GM19438 (cell line): ENCODE measurements at regions not wholly inside any gene's neighbourhood (a gene's known extent, or its start where the extent isn't known, plus 50 kb on each side); places are given as distances from the start of the nearest gene placed in this dataset.

Experiments used
- ATAC-seq: cut with Tn5 transposase; IDR thresholded peaks from one replicate; pipeline ENCODE4 v1.9.1; 2021; ENCODE audit warnings: low read depth; ENCODE audit not compliant: unreplicated experiment

DNA sequence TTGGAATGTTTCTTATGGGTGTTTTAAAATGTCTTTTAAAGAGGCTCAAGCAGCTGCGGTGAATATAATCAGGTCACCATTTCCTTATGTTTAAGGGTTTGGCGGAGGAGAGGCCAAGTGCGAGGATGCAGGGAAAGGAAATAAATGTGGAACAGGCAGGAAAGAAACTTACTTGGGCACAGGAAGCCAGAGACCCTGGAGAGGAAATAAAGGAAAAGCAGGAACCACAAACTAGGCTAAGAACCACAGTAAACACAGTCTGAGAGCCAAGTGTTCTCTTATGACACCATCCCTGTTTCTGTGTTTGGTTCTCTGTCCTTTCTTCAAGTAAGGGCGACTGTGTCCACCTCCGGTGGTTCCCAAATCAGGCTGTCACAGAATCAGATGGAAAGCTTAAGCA, 166.5 kb downstream of the C9orf152 start:
- ATAC-seq = no peak

DNA sequence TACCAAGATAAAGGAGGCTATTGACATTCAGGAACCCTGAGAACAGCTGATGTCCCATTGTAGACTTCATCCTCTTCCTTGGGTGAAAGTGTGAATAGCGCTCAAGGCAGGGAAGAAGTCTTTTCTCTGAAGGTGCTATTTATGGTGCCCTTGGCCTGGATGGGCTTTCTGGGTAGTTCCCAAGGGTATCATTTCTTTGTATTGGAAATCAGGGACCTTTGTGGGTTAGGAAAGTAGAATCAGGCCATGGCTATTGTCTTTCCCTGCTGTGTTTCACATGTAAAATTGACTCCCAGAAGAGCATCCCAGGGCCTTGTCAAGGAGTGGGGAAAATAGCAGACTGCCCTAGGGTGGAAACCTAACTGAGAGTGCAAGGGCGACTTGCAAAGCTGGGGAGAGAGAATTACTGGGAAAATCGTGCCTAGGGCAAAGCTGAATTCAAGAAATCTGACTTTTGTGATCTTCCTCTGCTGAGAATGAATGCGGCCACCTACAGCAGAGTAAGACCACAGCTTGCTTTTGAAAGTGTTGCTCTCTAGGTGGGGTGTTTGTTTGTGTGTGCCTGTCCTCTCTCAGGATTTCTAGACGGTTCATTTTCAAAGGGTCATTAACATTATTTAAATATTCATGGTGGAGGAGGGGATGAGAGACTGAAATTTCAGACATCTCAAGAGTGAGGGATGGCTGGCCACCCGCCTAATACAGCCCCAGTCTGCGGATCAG, 160.6 kb downstream of the C9orf152 start:
- no peak for ATAC-seq

GRCh38 chr9:110047955-110048402, 160.0 kb downstream of the C9orf152 start:
- peak; percentile 27 for ATAC-seq

DNA sequence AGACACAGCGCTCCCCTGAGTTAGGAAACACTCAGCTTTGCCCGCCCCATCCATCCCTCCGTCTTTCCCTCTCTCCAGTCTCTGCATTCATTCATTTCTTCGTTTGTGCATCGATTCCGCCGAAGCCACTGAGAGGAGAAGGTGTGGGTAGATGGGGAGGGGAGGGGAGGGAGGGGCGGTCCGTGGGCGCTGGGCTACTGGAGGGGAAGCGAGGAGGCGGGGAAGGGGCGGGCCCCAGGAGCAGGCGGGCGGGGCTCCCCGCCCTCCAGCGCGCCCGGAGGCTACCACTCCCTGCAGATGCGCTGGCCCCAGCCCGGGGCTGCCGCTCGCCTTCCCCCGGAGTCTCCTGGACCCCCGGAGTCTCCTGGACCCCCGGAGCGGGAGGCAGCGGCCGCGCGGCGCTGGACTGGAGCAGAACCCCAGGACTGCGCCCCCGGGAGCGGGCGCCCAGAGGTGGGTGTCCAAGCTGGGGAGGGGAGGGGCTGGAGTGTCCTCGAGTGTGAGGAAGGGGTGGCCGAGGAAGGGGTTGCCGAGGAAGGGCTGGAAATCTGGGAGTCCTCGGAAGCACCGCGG, 159.5 kb downstream of the C9orf152 start:
- peak; percentile 75 for ATAC-seq

- peak; percentile 25 for ATAC-seq
Measured at GRCh38 chr9:110048976-110049698, 158.8 kb downstream of the C9orf152 start.

- ATAC-seq = peak; percentile 22
Measured at GRCh38 chr9:110049699-110050450, 158.1 kb downstream of the C9orf152 start.

DNA sequence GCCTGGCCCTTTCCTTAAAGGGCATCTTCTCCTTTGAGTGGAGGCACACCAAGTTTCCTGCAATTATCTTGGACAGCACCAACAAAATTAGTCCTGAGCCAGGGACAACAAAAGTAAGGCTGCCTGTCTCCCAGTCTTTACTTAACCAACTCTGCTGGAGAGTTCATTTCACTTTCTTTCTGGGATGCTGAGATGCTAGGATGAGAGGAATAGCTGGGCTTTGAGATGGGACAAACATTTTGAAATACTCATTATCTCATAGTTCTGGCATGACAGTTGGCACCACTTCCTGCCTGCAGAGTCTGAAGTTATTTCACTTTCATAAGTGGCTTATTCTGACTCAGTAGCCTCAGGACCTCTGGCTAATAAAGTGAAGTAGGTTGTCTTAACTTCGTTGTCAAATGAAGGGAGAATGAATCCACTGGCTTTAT, 157.0 kb downstream of the C9orf152 start:
- no peak for ATAC-seq

- no peak for ATAC-seq
Measured at GRCh38 chr9:110056062-110056461, 151.9 kb downstream of the C9orf152 start.

- ATAC-seq = no peak
Measured at GRCh38 chr9:110058304-110058953, 149.5 kb downstream of the C9orf152 start.

- no peak for ATAC-seq
Measured at GRCh38 chr9:110059461-110059860, 148.5 kb downstream of the C9orf152 start.

GRCh38 chr9:110064803-110065202, 143.2 kb downstream of the C9orf152 start:
- peak; percentile 57 for ATAC-seq

DNA sequence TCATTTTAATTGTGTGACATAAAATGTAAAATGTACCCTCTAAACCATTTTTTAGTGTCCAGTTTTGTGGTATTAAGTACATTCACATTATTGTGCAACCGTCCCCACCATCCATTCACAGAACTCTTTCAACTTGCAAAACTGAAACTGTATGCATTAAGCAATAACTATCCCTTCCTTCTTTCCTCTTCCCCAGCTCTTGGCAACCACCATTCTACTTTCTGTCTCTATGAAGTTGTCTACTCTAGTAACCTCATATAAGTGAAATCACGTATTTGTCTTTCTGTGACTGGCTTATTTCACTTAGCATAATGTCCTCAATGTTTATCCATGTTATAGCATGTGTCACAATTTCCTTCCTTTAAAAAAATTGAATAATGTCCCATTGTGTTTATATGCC, 142.4 kb downstream of the C9orf152 start:
- peak; percentile 79 for ATAC-seq

- ATAC-seq = no peak
Measured at GRCh38 chr9:110066929-110067716, 140.8 kb downstream of the C9orf152 start.

DNA sequence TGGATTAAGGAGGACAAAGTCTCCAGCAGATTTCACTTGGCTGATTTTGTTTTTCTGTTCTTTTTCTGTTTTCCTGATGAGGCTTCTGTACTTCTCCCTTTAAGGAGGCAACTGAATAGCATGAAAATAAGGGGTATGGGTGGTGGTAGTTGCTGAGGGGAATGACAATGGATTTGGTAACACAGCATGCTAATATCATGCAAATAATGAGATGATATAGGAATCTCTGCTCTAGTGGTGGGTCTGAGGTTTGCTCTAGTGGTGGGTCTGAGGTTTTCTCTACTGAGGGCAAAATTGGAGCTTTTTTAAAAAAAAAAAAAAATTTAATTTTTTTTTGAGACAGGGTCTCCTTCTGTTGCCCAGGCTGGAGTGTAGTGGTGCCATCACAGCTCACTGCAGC, 139.7 kb downstream of the C9orf152 start:
- ATAC-seq = no peak

DNA sequence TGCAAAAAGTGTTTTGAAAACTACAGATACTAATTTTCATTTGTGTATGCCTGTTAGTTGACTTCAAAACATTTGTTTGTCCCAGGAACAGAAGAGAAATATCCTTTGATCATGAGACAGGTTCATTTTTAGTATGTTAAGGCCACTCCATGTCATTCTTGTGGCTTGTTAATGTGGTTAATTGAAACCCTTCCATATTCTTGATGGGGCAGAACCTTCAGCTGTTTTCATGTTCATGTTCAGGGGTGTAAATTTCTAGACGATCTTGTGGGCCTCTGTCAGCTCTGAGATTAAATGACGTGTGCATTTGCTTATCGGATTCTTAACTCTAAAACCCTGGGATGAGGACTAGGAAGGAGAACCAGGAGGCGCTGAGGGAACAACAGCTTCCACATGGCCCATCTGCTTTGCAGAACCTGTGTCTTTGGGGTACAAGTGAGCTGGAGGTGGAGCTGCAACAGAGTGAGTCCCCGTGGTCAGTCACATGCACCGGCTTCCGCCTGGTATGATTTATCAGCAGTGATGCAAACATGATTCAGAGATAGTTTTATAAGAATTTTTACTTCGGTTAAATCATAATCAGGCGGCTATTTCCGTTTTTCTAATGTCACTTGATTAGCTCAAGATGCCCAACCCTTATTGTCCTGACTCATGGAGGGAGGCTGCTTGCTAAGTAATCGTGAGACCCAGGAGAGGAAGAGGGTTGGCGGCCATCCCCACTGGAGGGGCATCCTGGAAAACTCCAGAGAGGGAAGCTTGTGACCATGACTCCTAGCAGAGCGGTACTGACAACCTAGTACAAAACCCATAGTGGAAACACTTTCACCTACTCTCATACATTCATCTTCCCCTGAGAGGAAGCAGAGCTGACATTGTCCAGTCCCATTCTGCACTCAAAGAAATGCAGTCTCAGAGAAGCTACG, 138.4 kb downstream of the C9orf152 start:
- no peak for ATAC-seq

- ATAC-seq = no peak
Measured at GRCh38 chr9:110072597-110073355, 135.2 kb downstream of the C9orf152 start.

DNA sequence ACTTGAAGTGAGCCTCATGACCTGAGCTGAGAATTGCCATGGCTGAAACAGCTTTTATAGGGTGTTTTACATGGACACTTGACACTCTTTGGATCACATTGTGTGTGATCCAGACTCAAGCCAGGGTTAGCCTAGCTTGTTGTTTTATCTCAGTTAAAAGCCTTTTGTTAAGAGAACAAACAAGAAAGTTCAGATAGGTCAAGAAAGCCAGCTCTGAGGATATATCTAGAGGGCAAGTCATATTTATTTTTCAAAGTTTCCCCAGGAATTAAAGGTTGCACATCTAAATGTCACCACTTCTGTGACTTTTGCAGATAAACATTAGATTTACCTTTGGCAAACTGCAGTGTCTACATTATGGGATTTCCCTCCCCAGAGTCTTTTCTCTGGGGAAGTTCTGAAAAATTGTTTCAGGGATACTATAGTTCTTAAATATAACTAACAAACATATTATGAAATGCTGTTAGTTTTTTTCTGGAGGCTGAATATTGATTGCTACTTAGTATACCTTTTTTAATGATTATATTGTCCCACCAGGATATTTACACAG, 134.5 kb downstream of the C9orf152 start:
- ATAC-seq = no peak
